Stomach (tissue), 4 donors: ENCODE measurements at regions not wholly inside any gene's neighbourhood (a gene's known extent, or its start where the extent isn't known, plus 50 kb on each side); places are given as distances from the start of the nearest gene placed in this dataset.

Experiments used
- POLR2AphosphoS5 ChIP-seq, 3 donors: sonication (generic); formaldehyde crosslinking; IDR thresholded peaks; one replicate each; pipeline ENCODE4 v1.6.1; 2016; ENCODE audit warnings: antibody characterized with exemption in 3 of 3
- TF ChIP-seq, protein P1 (sequence below), 7 experiments: fragments of 450-650 bp in 4 of 7; fragments of 200-600 bp in 3 of 7; sonication (generic) in 3 of 7; IDR thresholded peaks; one replicate each; pipeline ENCODE4 v1.5.1; 2016 to 2019; ENCODE audit warnings: antibody characterized with exemption in 7 of 7, control low read depth in 2 of 7, mild to moderate bottlenecking in 1 of 7

DNA sequence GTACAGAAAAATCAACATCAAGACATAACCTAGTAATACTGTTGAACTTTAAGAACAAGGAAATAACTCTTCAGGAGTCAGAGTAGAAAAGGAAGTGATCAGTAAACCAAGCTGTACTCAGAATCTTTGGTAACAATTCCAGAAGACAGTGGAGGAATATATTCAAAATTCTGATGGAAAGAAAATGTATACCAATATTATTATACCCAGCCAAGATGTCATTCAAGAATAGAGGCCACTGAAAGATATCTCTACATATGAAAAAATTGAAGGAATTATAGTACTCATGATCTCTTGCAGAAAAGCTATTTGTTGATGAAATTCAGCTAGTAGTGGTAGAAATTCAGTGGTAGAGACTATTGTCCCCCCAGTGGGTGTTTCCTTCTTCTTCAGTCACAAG lies 182.6 kb upstream of the ZMIZ1 start:
- TF ChIP-seq POLR2AphosphoS5 (IDR thresholded peaks at IDR 0.05): no peak
- TF ChIP-seq, protein P1, sequence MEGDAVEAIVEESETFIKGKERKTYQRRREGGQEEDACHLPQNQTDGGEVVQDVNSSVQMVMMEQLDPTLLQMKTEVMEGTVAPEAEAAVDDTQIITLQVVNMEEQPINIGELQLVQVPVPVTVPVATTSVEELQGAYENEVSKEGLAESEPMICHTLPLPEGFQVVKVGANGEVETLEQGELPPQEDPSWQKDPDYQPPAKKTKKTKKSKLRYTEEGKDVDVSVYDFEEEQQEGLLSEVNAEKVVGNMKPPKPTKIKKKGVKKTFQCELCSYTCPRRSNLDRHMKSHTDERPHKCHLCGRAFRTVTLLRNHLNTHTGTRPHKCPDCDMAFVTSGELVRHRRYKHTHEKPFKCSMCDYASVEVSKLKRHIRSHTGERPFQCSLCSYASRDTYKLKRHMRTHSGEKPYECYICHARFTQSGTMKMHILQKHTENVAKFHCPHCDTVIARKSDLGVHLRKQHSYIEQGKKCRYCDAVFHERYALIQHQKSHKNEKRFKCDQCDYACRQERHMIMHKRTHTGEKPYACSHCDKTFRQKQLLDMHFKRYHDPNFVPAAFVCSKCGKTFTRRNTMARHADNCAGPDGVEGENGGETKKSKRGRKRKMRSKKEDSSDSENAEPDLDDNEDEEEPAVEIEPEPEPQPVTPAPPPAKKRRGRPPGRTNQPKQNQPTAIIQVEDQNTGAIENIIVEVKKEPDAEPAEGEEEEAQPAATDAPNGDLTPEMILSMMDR (IDR thresholded peaks at IDR 0.05): no peak
